Left renal pelvis (tissue), 4 donors: ENCODE measurements at regions not wholly inside any gene's neighbourhood (a gene's known extent, or its start where the extent isn't known, plus 50 kb on each side); places are given as distances from the start of the nearest gene placed in this dataset.
"Not testable (repeated sequence)": the region's sequence is repeated elsewhere in the genome, so short reads cannot be mapped to it uniquely, and the experiment has no call there.

Experiments used
- DNase-seq, 4 donors: peaks; one replicate each; pipeline ENCODE4 v3.0.0-alpha.2; 2013; ENCODE audit warnings: low read depth in 4 of 4, low spot score in 3 of 4

GRCh38 chr4:18454349-18454748 lies 432.8 kb upstream of the LCORL start:
- DNase-seq: no peak

- no peak for DNase-seq
Observed at GRCh38 chr4:18445110-18445509, 423.6 kb upstream of the LCORL start.

GRCh38 chr4:18444206-18444605 lies 422.7 kb upstream of the LCORL start:
- no peak for DNase-seq

- no peak for DNase-seq
Observed at GRCh38 chr4:18442957-18443356, 421.4 kb upstream of the LCORL start.

- DNase-seq: no peak
Observed at GRCh38 chr4:18441676-18442075, 420.1 kb upstream of the LCORL start.

- no peak for DNase-seq
Observed at GRCh38 chr4:18441203-18441590, 419.6 kb upstream of the LCORL start.

GRCh38 chr4:18440527-18441202 lies 419.1 kb upstream of the LCORL start:
- DNase-seq: no peak

- DNase-seq: no peak
Observed at GRCh38 chr4:18439311-18439710, 417.8 kb upstream of the LCORL start.

GRCh38 chr4:18435781-18436180 lies 414.2 kb upstream of the LCORL start:
- no peak for DNase-seq

- DNase-seq: no peak
Observed at GRCh38 chr4:18422685-18423084, 401.1 kb upstream of the LCORL start.

- DNase-seq: no peak
Observed at GRCh38 chr4:18421519-18421918, 400.0 kb upstream of the LCORL start.

- DNase-seq: no peak
Observed at GRCh38 chr4:18419780-18420179, 398.2 kb upstream of the LCORL start.

GRCh38 chr4:18418195-18418898 lies 396.8 kb upstream of the LCORL start:
- DNase-seq: not testable (repeated sequence)

- DNase-seq: not testable (repeated sequence)
Observed at GRCh38 chr4:18417651-18418050, 396.1 kb upstream of the LCORL start.

GRCh38 chr4:18406264-18406663 lies 384.7 kb upstream of the LCORL start:
- DNase-seq: no peak

GRCh38 chr4:18405054-18405453 lies 383.5 kb upstream of the LCORL start:
- no peak for DNase-seq

GRCh38 chr4:18404642-18405041 lies 383.1 kb upstream of the LCORL start:
- DNase-seq: no peak

- no peak for DNase-seq
Observed at GRCh38 chr4:18403327-18403726, 381.8 kb upstream of the LCORL start.

GRCh38 chr4:18401868-18402267 lies 380.3 kb upstream of the LCORL start:
- no peak for DNase-seq

- DNase-seq: no peak
Observed at GRCh38 chr4:18401425-18401824, 379.9 kb upstream of the LCORL start.

- DNase-seq: no peak
Observed at GRCh38 chr4:18398661-18399060, 377.1 kb upstream of the LCORL start.

GRCh38 chr4:18397681-18398390 lies 376.3 kb upstream of the LCORL start:
- no peak for DNase-seq
